ENCODE measurements at regions not wholly inside any gene's neighbourhood (a gene's known extent, or its start where the extent isn't known, plus 50 kb on each side); places are given as distances from the start of the nearest gene placed in this dataset.

GRCh38 chr10:76615049-76615448 is 1022.6 kb downstream of the KCNMA1 start:
- H3K9ac ChIP-seq = no peak overlapping the region
- no peak overlapping the region for H2AFZ ChIP-seq (ENCODE audit: low read depth)
- H3K4me1 ChIP-seq (ENCODE audit: low read depth, poor library complexity, severe bottlenecking) = no peaks in the 10 kb centered on the region
- H3K27me3 ChIP-seq (ENCODE audit: insufficient read depth, low read depth) = no peaks in the 10 kb centered on the region
- H3K4me3 ChIP-seq (IDR thresholded peaks at IDR 0.05; ENCODE audit: insufficient read depth, low read depth, low read length) = no peak overlapping the region
- no peaks in the 10 kb centered on the region for H4K20me1 ChIP-seq (ENCODE audit: insufficient read depth)
- TF ChIP-seq, protein P1, sequence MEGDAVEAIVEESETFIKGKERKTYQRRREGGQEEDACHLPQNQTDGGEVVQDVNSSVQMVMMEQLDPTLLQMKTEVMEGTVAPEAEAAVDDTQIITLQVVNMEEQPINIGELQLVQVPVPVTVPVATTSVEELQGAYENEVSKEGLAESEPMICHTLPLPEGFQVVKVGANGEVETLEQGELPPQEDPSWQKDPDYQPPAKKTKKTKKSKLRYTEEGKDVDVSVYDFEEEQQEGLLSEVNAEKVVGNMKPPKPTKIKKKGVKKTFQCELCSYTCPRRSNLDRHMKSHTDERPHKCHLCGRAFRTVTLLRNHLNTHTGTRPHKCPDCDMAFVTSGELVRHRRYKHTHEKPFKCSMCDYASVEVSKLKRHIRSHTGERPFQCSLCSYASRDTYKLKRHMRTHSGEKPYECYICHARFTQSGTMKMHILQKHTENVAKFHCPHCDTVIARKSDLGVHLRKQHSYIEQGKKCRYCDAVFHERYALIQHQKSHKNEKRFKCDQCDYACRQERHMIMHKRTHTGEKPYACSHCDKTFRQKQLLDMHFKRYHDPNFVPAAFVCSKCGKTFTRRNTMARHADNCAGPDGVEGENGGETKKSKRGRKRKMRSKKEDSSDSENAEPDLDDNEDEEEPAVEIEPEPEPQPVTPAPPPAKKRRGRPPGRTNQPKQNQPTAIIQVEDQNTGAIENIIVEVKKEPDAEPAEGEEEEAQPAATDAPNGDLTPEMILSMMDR (conservative IDR thresholded peaks at IDR 0.05; ENCODE audit: low read depth, low read length) = no peak
- H3K36me3 ChIP-seq (ENCODE audit: insufficient read depth) = no peaks in the 10 kb centered on the region
- no peaks in the 10 kb centered on the region for H3K79me2 ChIP-seq (ENCODE audit: insufficient read depth, low read depth)
- no peak overlapping the region for H3K4me2 ChIP-seq
- no peak overlapping the region for H3K27ac ChIP-seq

All from KMS-11 (cell line).